ENCODE measurements at regions not wholly inside any gene's neighbourhood (a gene's known extent, or its start where the extent isn't known, plus 50 kb on each side); places are given as distances from the start of the nearest gene placed in this dataset.
"Not testable (repeated sequence)": the region's sequence is repeated elsewhere in the genome, so short reads cannot be mapped to it uniquely, and the experiment has no call there.

DNA sequence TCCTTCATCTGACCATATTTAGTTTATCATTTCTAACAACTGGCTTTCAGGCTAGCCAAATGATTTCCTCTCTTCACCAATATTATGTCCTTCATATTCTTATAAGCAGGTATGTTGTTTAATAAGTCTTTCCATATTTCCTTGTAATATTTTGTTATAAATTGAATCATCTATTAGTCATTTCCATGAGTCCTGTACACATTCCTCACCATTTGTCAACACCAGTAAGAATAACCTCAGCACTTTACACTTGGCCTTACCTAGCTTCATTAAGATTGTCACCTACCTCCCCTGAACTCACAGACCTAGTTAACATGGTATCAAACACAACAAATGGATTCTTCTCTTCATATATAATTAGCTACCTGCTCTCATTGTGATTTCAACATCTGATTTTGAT, 282.3 kb downstream of the SEMA3D start:
- H3K9me3 Mint-ChIP-seq = no peaks in the 10 kb centered on the region
- no peak overlapping the region for H3K27ac Mint-ChIP-seq
- H3K27me3 Mint-ChIP-seq (ENCODE audit: insufficient read depth) = no peaks in the 10 kb centered on the region
- H3K4me1 Mint-ChIP-seq (ENCODE audit: low read depth) = peaks cover 7% of the 10 kb centered on the region
- no peaks in the 10 kb centered on the region for H3K36me3 Mint-ChIP-seq (ENCODE audit: low read depth)
- H3K4me3 Mint-ChIP-seq = no peak overlapping the region
- DNase-seq = no peak
- TF ChIP-seq CTCF (IDR thresholded peaks at IDR 0.05) = no peak

GRCh38 chr7:84901366-84901765, 285.5 kb downstream of the SEMA3D start:
- Mint-ChIP-seq H3K4me1 (ENCODE audit: low read depth) (peaks cover 7% of the 10 kb centered on the region), H3K27me3 (ENCODE audit: insufficient read depth) (no peaks in the 10 kb centered on the region), H3K36me3 (ENCODE audit: low read depth) (no peaks in the 10 kb centered on the region), H3K4me3 (no peak overlapping the region), H3K9me3 (no peaks in the 10 kb centered on the region), H3K27ac (no peak overlapping the region)
- DNase-seq = no peak
- no peak for TF ChIP-seq CTCF (IDR thresholded peaks at IDR 0.05)

DNA sequence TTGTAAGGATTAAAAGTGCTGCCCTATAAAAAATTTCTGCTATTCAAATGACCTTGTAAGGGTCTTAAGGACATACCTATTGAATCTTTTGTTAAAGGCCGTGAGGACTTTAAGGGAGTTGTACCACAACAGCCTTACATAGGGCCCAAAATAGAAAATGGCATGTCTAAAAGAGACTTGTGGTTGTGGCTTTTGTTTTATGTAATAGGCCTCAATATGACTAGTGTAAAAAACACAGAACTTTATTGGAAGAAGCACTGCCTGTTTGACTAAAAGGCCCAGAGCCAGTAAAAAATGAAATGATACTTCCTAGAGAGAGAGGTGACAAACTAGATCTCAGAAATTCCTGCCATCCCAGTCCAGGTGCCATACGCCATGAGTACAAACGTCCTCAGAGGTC, 286.6 kb downstream of the SEMA3D start:
- H3K9me3 Mint-ChIP-seq = no peaks in the 10 kb centered on the region
- H3K36me3 Mint-ChIP-seq (ENCODE audit: low read depth) = 0 out of 2 replicates have a peak, but pooled peaks cover 4% of the 10 kb centered on the region
- H3K4me3 Mint-ChIP-seq = no peak overlapping the region
- no peak for TF ChIP-seq CTCF (IDR thresholded peaks at IDR 0.05)
- no peak for DNase-seq
- H3K27me3 Mint-ChIP-seq (ENCODE audit: insufficient read depth) = no peaks in the 10 kb centered on the region
- no peak overlapping the region for H3K27ac Mint-ChIP-seq
- peaks cover 7% of the 10 kb centered on the region for H3K4me1 Mint-ChIP-seq (ENCODE audit: low read depth)

DNA sequence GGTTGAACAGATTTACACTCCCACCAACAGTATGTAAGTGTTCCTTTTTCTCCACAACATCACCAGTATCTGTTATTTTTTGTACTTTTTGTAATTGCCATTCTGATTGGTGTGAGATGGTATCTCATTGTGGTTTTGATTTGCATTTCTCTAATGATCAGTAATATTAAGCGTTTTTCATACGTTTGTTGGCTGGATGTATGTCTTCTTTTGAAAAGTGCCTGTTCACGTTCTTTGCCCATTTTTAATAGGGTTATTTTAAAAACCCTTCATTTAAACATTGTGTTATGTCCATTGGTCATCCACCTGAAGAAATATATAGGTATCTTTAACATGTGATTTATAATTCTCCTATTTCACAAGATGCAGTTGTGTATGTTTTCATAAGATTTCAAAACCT, 291.3 kb downstream of the SEMA3D start:
- Mint-ChIP-seq H3K27ac (no peak overlapping the region), H3K4me3 (no peak overlapping the region), H3K36me3 (ENCODE audit: low read depth) (0 out of 2 replicates have a peak, but pooled peaks cover 7% of the 10 kb centered on the region), H3K4me1 (ENCODE audit: low read depth) (no peaks in the 10 kb centered on the region), H3K9me3 (no peaks in the 10 kb centered on the region), H3K27me3 (ENCODE audit: insufficient read depth) (no peaks in the 10 kb centered on the region)
- TF ChIP-seq CTCF (IDR thresholded peaks at IDR 0.05) = no peak
- no peak for DNase-seq

DNA sequence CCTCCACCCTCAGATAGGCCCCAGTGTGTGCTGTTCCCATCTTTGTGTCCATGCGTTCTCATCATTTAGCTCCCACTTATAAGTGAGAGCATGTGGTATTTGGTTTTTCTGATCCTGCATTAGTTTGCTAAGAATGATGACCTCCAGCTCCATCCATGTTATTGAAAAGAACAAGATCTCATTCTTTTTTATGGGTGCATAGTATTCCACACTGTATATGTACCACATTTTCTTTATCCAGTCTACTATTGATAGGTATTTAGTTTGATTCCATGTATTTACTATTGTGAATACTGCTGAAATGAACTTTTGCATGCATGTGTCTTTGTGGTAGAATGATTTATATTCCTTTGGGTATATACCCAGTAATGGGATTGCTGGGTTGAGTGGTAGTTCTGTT, 303.3 kb downstream of the SEMA3D start:
- DNase-seq; H3K27me3 Mint-ChIP-seq (ENCODE audit: insufficient read depth); H3K27ac Mint-ChIP-seq; H3K4me1 Mint-ChIP-seq (ENCODE audit: low read depth); H3K36me3 Mint-ChIP-seq (ENCODE audit: low read depth); H3K9me3 Mint-ChIP-seq; H3K4me3 Mint-ChIP-seq: not testable (repeated sequence)

DNA sequence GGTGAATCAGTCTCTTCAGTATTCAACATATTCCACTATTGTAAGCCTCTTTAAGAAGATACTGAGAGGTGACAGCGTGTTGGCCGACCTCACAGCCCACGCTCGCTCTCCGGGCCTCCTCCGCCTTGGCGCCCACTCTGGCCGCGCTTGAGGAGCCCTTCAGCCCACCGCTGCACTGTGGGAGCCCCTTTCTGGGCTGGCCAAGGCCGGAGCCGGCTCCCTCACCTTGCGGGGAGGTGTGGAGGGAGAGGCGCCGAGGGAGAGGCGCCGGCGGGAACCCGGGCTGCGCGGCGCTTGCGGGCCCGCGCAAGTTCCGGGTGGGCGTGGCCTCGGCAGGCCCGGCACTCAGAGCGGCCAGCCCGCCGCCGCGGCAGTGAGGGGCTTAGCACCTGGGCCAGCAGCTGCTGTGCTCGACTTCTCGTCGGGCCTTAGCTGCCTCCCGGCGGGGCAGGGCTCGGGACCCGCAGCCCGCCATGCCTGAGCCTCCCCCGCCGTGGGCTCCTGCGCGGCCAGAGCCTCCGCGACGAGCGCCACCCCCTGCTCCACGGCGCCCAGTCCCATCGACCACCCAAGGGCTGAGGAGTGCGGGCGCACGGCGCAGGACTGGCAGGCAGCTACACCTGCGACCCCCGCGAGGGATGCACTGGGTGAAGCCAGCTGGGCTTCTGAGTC, 306.4 kb downstream of the SEMA3D start:
- not testable (repeated sequence) for H3K27me3 Mint-ChIP-seq (ENCODE audit: insufficient read depth); H3K4me3 Mint-ChIP-seq; DNase-seq; H3K4me1 Mint-ChIP-seq (ENCODE audit: low read depth); H3K9me3 Mint-ChIP-seq; H3K27ac Mint-ChIP-seq; H3K36me3 Mint-ChIP-seq (ENCODE audit: low read depth)

All from HFFc6 (cell line).